Body of pancreas (tissue), 4 donors: ENCODE measurements at regions not wholly inside any gene's neighbourhood (a gene's known extent, or its start where the extent isn't known, plus 50 kb on each side); places are given as distances from the start of the nearest gene placed in this dataset.
A peak's percentile ranks its signal among the peaks of the same experiment; 100 is the strongest.

ENCODE experiments used
- ATAC-seq: fragments of 150-250 bp; one replicate; pipeline ENCODE4 v1.9.1; 2016
- DNase-seq, 4 donors: peaks; one replicate each; pipeline ENCODE4 v3.0.0-alpha.2; 2019
- H3K27ac ChIP-seq, 4 donors: fragments of 200-600 bp; sonication (generic); 1 replicate in 3 of 4; 2 replicates in 1 of 4; pipeline versions ENCODE4 v1.5.1 to v1.6.1; 2016 to 2019; ENCODE audit warnings: mild to moderate bottlenecking in 1 of 4, mixed read lengths in 1 of 4, moderate library complexity in 1 of 4
- H3K27me3 ChIP-seq, 2 donors: fragments of 200-600 bp; sonication (generic); one replicate each; pipeline ENCODE4 v1.6.0; 2016; ENCODE audit warnings: mild to moderate bottlenecking in 1 of 2
- H3K36me3 ChIP-seq, 2 donors: fragments of 200-600 bp; sonication (generic); replicated peaks in 1 of 2; 2 replicates each; pipeline ENCODE4 v1.5.1; 2016; ENCODE audit warnings: low read depth in 2 of 2; ENCODE audit not compliant: insufficient read depth in 1 of 2
- H3K4me1 ChIP-seq: fragments of 200-600 bp; sonication (generic); one replicate; pipeline ENCODE4 v1.6.0; 2016
- H3K4me3 ChIP-seq, 2 donors: fragments of 200-600 bp; sonication (generic); 1 replicate in 1 of 2; 2 replicates in 1 of 2; pipeline ENCODE4 v1.5.1; 2016 to 2019
- H3K9me3 ChIP-seq, 3 donors: fragments of 200-600 bp; sonication (generic); 1 replicate in 2 of 3; 2 replicates in 1 of 3; pipeline ENCODE4 v1.5.1; 2016
- CTCF ChIP-seq, 7 experiments: fragments of 450-650 bp in 4 of 7; fragments of 200-600 bp in 3 of 7; sonication (generic) in 3 of 7; IDR thresholded peaks; one replicate each; pipeline ENCODE4 v1.5.1; 2016 to 2019; ENCODE audit warnings: antibody characterized with exemption in 7 of 7
- POLR2A ChIP-seq, 3 donors: fragments of 450-650 bp; IDR thresholded peaks; one replicate each; pipeline ENCODE4 v1.6.1; 2016; ENCODE audit warnings: antibody characterized with exemption in 3 of 3, mild to moderate bottlenecking in 2 of 3
- WGBS, 2 donors: methylation state at CpG; one replicate each; pipeline ENCODE4 v1.1.5; 2017; 5-methylcytosine and 5-hydroxymethylcytosine counted together
- intact Hi-C: fragments of 100-400 bp; cut with DNase I; formaldehyde crosslinking; loops from one replicate; pipeline ENCODE4 v1.15.1; 2023

- peak overlapping the region in 1 of 2 donors; percentile 58 for H3K4me3 ChIP-seq
- ATAC-seq = no peak
- H3K36me3 ChIP-seq = no peaks in the 10 kb centered on the region
- DNase-seq = no peak
- TF ChIP-seq CTCF (IDR thresholded peaks at IDR 0.05) (no peak), POLR2A (IDR thresholded peaks at IDR 0.05) (no peak)
- WGBS, 2 donors = 33 to 35% methylated on average over 13 of the region's 13 CpGs
- H3K27ac ChIP-seq = peak overlapping the region; percentile 82 to 98 (median 92)
- H3K4me1 ChIP-seq = peaks cover 14% of the 10 kb centered on the region
- H3K9me3 ChIP-seq = no peaks in the 10 kb centered on the region
- intact Hi-C loops = no loop called here
- H3K27me3 ChIP-seq = no peaks in the 10 kb centered on the region
These were observed 113.3 kb upstream of the SERTAD2 start for GRCh38 chr2:64766841-64767669.

- peak overlapping the region; percentile 55 to 58 for H3K4me3 ChIP-seq
- ATAC-seq (peak; percentile 97), DNase-seq (peak; percentile 87 to 93 (median 92))
- intact Hi-C loops = no loop called here
- H3K4me1 ChIP-seq = peaks cover 14% of the 10 kb centered on the region
- H3K9me3 ChIP-seq = no peaks in the 10 kb centered on the region
- TF ChIP-seq CTCF (IDR thresholded peaks at IDR 0.05) (peak in 2 of 7 experiments; percentile 1 to 11), POLR2A (IDR thresholded peaks at IDR 0.05) (peak; percentile 90 to 91 (median 91))
- H3K27me3 ChIP-seq = no peaks in the 10 kb centered on the region
- H3K36me3 ChIP-seq = no peaks in the 10 kb centered on the region
- 0 to 1% methylated on average over 28 to 47 of the region's 66 CpGs for WGBS, 2 donors
- peak overlapping the region; percentile 82 to 98 (median 92) for H3K27ac ChIP-seq
These were observed 114.2 kb upstream of the SERTAD2 start for GRCh38 chr2:64767670-64768468.

GRCh38 chr2:64768491-64769005, 114.8 kb upstream of the SERTAD2 start:
- Histone ChIP-seq H3K27ac (peak overlapping the region; percentile 82 to 98 (median 92)), H3K27me3 (no peaks in the 10 kb centered on the region), H3K4me3 (peak overlapping the region; percentile 55 to 58), H3K36me3 (no peaks in the 10 kb centered on the region), H3K4me1 (peaks cover 14% of the 10 kb centered on the region), H3K9me3 (no peaks in the 10 kb centered on the region)
- intact Hi-C loops = no loop called here
- DNase-seq = no peak
- 42 to 46% methylated on average over 4 of the region's 4 CpGs for WGBS, 2 donors
- ATAC-seq = no peak
- TF ChIP-seq CTCF (IDR thresholded peaks at IDR 0.05) (no peak), POLR2A (IDR thresholded peaks at IDR 0.05) (no peak)

- ATAC-seq (no peak), DNase-seq (no peak)
- WGBS, 2 donors = 49% methylated on average over 6 of the region's 6 CpGs
- no peaks in the 10 kb centered on the region for H3K36me3 ChIP-seq
- H3K27ac ChIP-seq = no peak overlapping the region
- no peak overlapping the region for H3K4me3 ChIP-seq
- H3K9me3 ChIP-seq = no peaks in the 10 kb centered on the region
- H3K27me3 ChIP-seq = no peaks in the 10 kb centered on the region
- intact Hi-C loops = no loop called here
- H3K4me1 ChIP-seq = peaks cover 14% of the 10 kb centered on the region
- TF ChIP-seq POLR2A (IDR thresholded peaks at IDR 0.05) = no peak
- TF ChIP-seq CTCF (IDR thresholded peaks at IDR 0.05) = no peak
These were observed 115.8 kb upstream of the SERTAD2 start for GRCh38 chr2:64769392-64770044.
